Natural killer cell (primary cell): ENCODE measurements at regions not wholly inside any gene's neighbourhood (a gene's known extent, or its start where the extent isn't known, plus 50 kb on each side); places are given as distances from the start of the nearest gene placed in this dataset.

Experiments used
- ATAC-seq, 3 donors: fragments of 150-1000 bp in 2 of 3; fragments of 200-7000 bp in 1 of 3; cut with Tn5 transposase; 1 replicate in 1 of 3; 2 replicates in 2 of 3; pipeline ENCODE4 v1.10.0; 2021; ENCODE audit warnings: mild to moderate bottlenecking in 2 of 3, moderate library complexity in 2 of 3
- DNase-seq, 2 donors: peaks; one replicate each; pipeline versions ENCODE4 v3.0.0 to v3.0.0-alpha.2; 2013 to 2021; ENCODE audit warnings: mixed read lengths in 1 of 2
- H3K27ac ChIP-seq: one replicate; pipeline ENCODE4 v1.5.1; 2013; ENCODE audit warnings: mild to moderate bottlenecking, low read length
- H3K27me3 ChIP-seq: one replicate; pipeline ENCODE4 v1.6.1; 2013; ENCODE audit warnings: low read length; ENCODE audit not compliant: control insufficient read depth, insufficient read depth
- H3K36me3 ChIP-seq: one replicate; pipeline ENCODE4 v1.6.1; 2013; ENCODE audit warnings: low read length; ENCODE audit not compliant: control insufficient read depth, insufficient read depth
- H3K4me1 ChIP-seq: one replicate; pipeline ENCODE4 v1.6.1; 2013; ENCODE audit warnings: low read length; ENCODE audit not compliant: control insufficient read depth, insufficient read depth
- H3K4me3 ChIP-seq: one replicate; pipeline ENCODE4 v1.5.1; 2013; ENCODE audit warnings: low read length
- H3K9me3 ChIP-seq: one replicate; pipeline ENCODE4 v1.6.1; 2013; ENCODE audit warnings: low read length; ENCODE audit not compliant: control insufficient read depth, insufficient read depth
- H3K27ac Mint-ChIP-seq, 2 donors: one replicate each; pipeline ENCODE4 v1.8.0; 2022; ENCODE audit warnings: mild to moderate bottlenecking in 2 of 2, mixed read lengths in 2 of 2, moderate library complexity in 1 of 2
- H3K27me3 Mint-ChIP-seq, 2 donors: one replicate each; pipeline ENCODE4 v1.8.0; 2022; ENCODE audit warnings: low read depth in 2 of 2, mixed read lengths in 2 of 2
- H3K36me3 Mint-ChIP-seq: one replicate; pipeline ENCODE4 v1.8.0; 2022; ENCODE audit warnings: mixed read lengths
- H3K4me1 Mint-ChIP-seq, 2 donors: one replicate each; pipeline ENCODE4 v1.8.0; 2022; ENCODE audit warnings: mixed read lengths in 2 of 2
- H3K4me3 Mint-ChIP-seq: one replicate; pipeline ENCODE4 v1.8.0; 2022; ENCODE audit warnings: mild to moderate bottlenecking, moderate library complexity, mixed read lengths
- H3K9me3 Mint-ChIP-seq, 2 donors: one replicate each; pipeline ENCODE4 v1.8.0; 2022; ENCODE audit warnings: mixed read lengths in 2 of 2
- CTCF ChIP-seq: fragments of 200-600 bp; IDR thresholded peaks from one replicate; pipeline ENCODE4 v1.8.0; 2022; ENCODE audit warnings: antibody characterized with exemption
- WGBS: methylation state at CpG from one replicate; pipeline ENCODE4 v1.1.7; 2013; ENCODE audit warnings: missing lambda C conversion rate; ENCODE audit not compliant: insufficient coverage; 5-methylcytosine and 5-hydroxymethylcytosine counted together
- intact Hi-C: fragments of 100-400 bp; cut with micrococcal nuclease; formaldehyde crosslinking; loops from one replicate; pipeline ENCODE4 v1.14.2; 2022

- Mint-ChIP-seq H3K27me3 (no peaks in the 10 kb centered on the region), H3K4me1 (no peaks in the 10 kb centered on the region), H3K27ac (no peak overlapping the region), H3K4me3 (no peak overlapping the region), H3K9me3 (peaks cover 0 to 3% of the 10 kb centered on the region in 2 donors), H3K36me3 (no peaks in the 10 kb centered on the region)
- no peak overlapping the region for H3K27ac ChIP-seq
- WGBS, result 62% methylated on average over 2 of the region's 2 CpGs
- no peak for TF ChIP-seq CTCF
- no peaks in the 10 kb centered on the region for H3K9me3 ChIP-seq
- intact Hi-C loops, result no loop called here
- ATAC-seq, result no peak
- H3K36me3 ChIP-seq, result no peaks in the 10 kb centered on the region
- H3K4me3 ChIP-seq, result no peak overlapping the region
- H3K4me1 ChIP-seq, result no peaks in the 10 kb centered on the region
- DNase-seq, result no peak
- H3K27me3 ChIP-seq, result no peaks in the 10 kb centered on the region
Observed at GRCh38 chr13:39186205-39186875, 148.1 kb downstream of the NHLRC3 start.

- Mint-ChIP-seq H3K36me3 (no peaks in the 10 kb centered on the region), H3K27ac (no peak overlapping the region), H3K4me3 (no peak overlapping the region), H3K4me1 (no peaks in the 10 kb centered on the region), H3K27me3 (no peaks in the 10 kb centered on the region), H3K9me3 (peaks cover 0 to 8% of the 10 kb centered on the region in 2 donors)
- 91% methylated on average over 1 of the region's 1 CpG for WGBS
- ATAC-seq (no peak), DNase-seq (no peak)
- Histone ChIP-seq H3K9me3 (no peaks in the 10 kb centered on the region), H3K36me3 (no peaks in the 10 kb centered on the region), H3K27ac (no peak overlapping the region), H3K4me1 (no peaks in the 10 kb centered on the region), H3K4me3 (no peak overlapping the region), H3K27me3 (no peaks in the 10 kb centered on the region)
- TF ChIP-seq CTCF, result no peak
- intact Hi-C loops, result no loop called here
Observed at GRCh38 chr13:39189778-39190177, 151.5 kb downstream of the NHLRC3 start.

- intact Hi-C loops, result no loop called here
- Histone ChIP-seq H3K27ac (no peak overlapping the region), H3K36me3 (no peaks in the 10 kb centered on the region), H3K9me3 (no peaks in the 10 kb centered on the region), H3K27me3 (no peaks in the 10 kb centered on the region), H3K4me1 (no peaks in the 10 kb centered on the region), H3K4me3 (no peak overlapping the region)
- Mint-ChIP-seq H3K4me1 (no peaks in the 10 kb centered on the region), H3K36me3 (no peaks in the 10 kb centered on the region), H3K27me3 (no peaks in the 10 kb centered on the region), H3K4me3 (no peak overlapping the region), H3K9me3 (peaks cover 0 to 7% of the 10 kb centered on the region in 2 donors), H3K27ac (no peak overlapping the region)
- no peak for ATAC-seq
- TF ChIP-seq CTCF, result no peak
- DNase-seq, result no peak
- WGBS, result 75% methylated on average over 4 of the region's 5 CpGs
Observed at GRCh38 chr13:39196965-39197646, 158.8 kb downstream of the NHLRC3 start.

GRCh38 chr13:39197647-39198007 is 159.4 kb downstream of the NHLRC3 start:
- Mint-ChIP-seq H3K9me3 (peaks cover 0 to 7% of the 10 kb centered on the region in 2 donors), H3K4me3 (no peak overlapping the region), H3K4me1 (no peaks in the 10 kb centered on the region), H3K27me3 (no peaks in the 10 kb centered on the region), H3K36me3 (no peaks in the 10 kb centered on the region), H3K27ac (no peak overlapping the region)
- ATAC-seq (no peak), DNase-seq (no peak)
- no peak overlapping the region for H3K27ac ChIP-seq
- no peak for TF ChIP-seq CTCF
- no peaks in the 10 kb centered on the region for H3K4me1 ChIP-seq
- no peak overlapping the region for H3K4me3 ChIP-seq
- no peaks in the 10 kb centered on the region for H3K27me3 ChIP-seq
- H3K9me3 ChIP-seq, result no peaks in the 10 kb centered on the region
- H3K36me3 ChIP-seq, result no peaks in the 10 kb centered on the region
- intact Hi-C loops, result no loop called here
